ENCODE measurements at regions not wholly inside any gene's neighbourhood (a gene's known extent, or its start where the extent isn't known, plus 50 kb on each side); places are given as distances from the start of the nearest gene placed in this dataset.

DNA sequence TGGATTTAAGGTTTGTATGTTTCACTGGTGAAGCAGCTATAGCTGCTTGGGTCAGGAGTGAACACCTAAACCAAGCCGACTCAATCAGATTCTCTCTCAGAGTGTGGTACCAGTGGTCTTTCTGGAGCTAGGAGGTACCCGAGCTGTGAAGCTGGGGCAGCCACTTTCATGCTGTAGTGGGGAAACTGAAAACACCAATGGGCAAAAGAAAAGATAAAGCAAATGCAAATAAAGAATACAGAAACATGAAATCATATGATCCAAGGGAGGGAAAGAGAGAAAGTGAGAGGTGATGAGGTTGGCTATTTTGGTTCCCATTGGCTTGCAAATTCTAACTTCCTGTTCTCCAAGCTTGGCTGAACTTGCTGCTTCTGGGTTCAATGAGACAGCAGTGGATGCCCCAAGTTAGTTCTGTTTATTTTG is 212.3 kb upstream of the CFAP20DC start:
- ATAC-seq (no peak), DNase-seq (ENCODE audit: low read depth in 1 of 2, low spot score in 1 of 2) (no peak), FAIRE-seq (no peak)
- Histone ChIP-seq H3K4me3 (no peak overlapping the region), H3K9me3 (no peaks in the 10 kb centered on the region), H3K4me1 (no peaks in the 10 kb centered on the region), H3K4me2 (no peak overlapping the region), H3K27ac (no peak overlapping the region)
- 13% methylated on average over 2 of the region's 2 CpGs for WGBS (ENCODE audit: missing lambda C conversion rate)
- ChIA-PET CTCF (no interaction called here), POLR2A (no interaction called here)
- TF ChIP-seq, protein P1, sequence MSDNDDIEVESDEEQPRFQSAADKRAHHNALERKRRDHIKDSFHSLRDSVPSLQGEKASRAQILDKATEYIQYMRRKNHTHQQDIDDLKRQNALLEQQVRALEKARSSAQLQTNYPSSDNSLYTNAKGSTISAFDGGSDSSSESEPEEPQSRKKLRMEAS (IDR thresholded peaks at IDR 0.05), result no peak
- TF ChIP-seq, protein P2, sequence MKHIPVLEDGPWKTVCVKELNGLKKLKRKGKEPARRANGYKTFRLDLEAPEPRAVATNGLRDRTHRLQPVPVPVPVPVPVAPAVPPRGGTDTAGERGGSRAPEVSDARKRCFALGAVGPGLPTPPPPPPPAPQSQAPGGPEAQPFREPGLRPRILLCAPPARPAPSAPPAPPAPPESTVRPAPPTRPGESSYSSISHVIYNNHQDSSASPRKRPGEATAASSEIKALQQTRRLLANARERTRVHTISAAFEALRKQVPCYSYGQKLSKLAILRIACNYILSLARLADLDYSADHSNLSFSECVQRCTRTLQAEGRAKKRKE (CRISPR knock-in tag; IDR thresholded peaks at IDR 0.05; ENCODE audit: low read depth), result no peak
- TF ChIP-seq EHF (CRISPR knock-in tag; IDR thresholded peaks at IDR 0.05), result no peak
- no peak for TF ChIP-seq HOXB13 (CRISPR knock-in tag; IDR thresholded peaks at IDR 0.05; ENCODE audit: low read depth)
- TF ChIP-seq, protein P3, sequence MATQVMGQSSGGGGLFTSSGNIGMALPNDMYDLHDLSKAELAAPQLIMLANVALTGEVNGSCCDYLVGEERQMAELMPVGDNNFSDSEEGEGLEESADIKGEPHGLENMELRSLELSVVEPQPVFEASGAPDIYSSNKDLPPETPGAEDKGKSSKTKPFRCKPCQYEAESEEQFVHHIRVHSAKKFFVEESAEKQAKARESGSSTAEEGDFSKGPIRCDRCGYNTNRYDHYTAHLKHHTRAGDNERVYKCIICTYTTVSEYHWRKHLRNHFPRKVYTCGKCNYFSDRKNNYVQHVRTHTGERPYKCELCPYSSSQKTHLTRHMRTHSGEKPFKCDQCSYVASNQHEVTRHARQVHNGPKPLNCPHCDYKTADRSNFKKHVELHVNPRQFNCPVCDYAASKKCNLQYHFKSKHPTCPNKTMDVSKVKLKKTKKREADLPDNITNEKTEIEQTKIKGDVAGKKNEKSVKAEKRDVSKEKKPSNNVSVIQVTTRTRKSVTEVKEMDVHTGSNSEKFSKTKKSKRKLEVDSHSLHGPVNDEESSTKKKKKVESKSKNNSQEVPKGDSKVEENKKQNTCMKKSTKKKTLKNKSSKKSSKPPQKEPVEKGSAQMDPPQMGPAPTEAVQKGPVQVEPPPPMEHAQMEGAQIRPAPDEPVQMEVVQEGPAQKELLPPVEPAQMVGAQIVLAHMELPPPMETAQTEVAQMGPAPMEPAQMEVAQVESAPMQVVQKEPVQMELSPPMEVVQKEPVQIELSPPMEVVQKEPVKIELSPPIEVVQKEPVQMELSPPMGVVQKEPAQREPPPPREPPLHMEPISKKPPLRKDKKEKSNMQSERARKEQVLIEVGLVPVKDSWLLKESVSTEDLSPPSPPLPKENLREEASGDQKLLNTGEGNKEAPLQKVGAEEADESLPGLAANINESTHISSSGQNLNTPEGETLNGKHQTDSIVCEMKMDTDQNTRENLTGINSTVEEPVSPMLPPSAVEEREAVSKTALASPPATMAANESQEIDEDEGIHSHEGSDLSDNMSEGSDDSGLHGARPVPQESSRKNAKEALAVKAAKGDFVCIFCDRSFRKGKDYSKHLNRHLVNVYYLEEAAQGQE (IDR thresholded peaks at IDR 0.05), result no peak
- TF ChIP-seq CBX8 (IDR thresholded peaks at IDR 0.05), result no peak
- TF ChIP-seq ZC3H11A (IDR thresholded peaks at IDR 0.05), result no peak
- no peak for TF ChIP-seq RNF2 (IDR thresholded peaks at IDR 0.05; ENCODE audit: borderline replicate concordance, low read depth)
- TF ChIP-seq POLR2AphosphoS2 (conservative IDR thresholded peaks at IDR 0.05; ENCODE audit: low read length), result no peak
- no peak for TF ChIP-seq JUNB (IDR thresholded peaks at IDR 0.05)
- no peak for TF ChIP-seq ZSCAN20 (CRISPR knock-in tag; IDR thresholded peaks at IDR 0.05)
- TF ChIP-seq, protein P4, sequence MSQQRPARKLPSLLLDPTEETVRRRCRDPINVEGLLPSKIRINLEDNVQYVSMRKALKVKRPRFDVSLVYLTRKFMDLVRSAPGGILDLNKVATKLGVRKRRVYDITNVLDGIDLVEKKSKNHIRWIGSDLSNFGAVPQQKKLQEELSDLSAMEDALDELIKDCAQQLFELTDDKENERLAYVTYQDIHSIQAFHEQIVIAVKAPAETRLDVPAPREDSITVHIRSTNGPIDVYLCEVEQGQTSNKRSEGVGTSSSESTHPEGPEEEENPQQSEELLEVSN (IDR thresholded peaks at IDR 0.05; ENCODE audit: borderline replicate concordance, low read depth), result no peak
- no peak for TF ChIP-seq CHD4 (IDR thresholded peaks at IDR 0.05; ENCODE audit: borderline replicate concordance)
- no peak for TF ChIP-seq ZNF302 (CRISPR knock-in tag; IDR thresholded peaks at IDR 0.05)
- TF ChIP-seq KDM1A (IDR thresholded peaks at IDR 0.05; ENCODE audit: low read depth), result no peak
- TF ChIP-seq ESRRA (IDR thresholded peaks at IDR 0.05; ENCODE audit: borderline replicate concordance, low read length), result no peak
- TF ChIP-seq EP300 (IDR thresholded peaks at IDR 0.05), result no peak
- TF ChIP-seq, protein P5, sequence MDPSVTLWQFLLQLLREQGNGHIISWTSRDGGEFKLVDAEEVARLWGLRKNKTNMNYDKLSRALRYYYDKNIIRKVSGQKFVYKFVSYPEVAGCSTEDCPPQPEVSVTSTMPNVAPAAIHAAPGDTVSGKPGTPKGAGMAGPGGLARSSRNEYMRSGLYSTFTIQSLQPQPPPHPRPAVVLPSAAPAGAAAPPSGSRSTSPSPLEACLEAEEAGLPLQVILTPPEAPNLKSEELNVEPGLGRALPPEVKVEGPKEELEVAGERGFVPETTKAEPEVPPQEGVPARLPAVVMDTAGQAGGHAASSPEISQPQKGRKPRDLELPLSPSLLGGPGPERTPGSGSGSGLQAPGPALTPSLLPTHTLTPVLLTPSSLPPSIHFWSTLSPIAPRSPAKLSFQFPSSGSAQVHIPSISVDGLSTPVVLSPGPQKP (IDR thresholded peaks at IDR 0.05; ENCODE audit: low read depth, low read length), result no peak
- TF ChIP-seq MAZ (IDR thresholded peaks at IDR 0.05; ENCODE audit: borderline replicate concordance, low read depth, low read length), result no peak
- no peak for TF ChIP-seq CHD2 (IDR thresholded peaks at IDR 0.05; ENCODE audit: low read length, partially characterized antibody)

DNA sequence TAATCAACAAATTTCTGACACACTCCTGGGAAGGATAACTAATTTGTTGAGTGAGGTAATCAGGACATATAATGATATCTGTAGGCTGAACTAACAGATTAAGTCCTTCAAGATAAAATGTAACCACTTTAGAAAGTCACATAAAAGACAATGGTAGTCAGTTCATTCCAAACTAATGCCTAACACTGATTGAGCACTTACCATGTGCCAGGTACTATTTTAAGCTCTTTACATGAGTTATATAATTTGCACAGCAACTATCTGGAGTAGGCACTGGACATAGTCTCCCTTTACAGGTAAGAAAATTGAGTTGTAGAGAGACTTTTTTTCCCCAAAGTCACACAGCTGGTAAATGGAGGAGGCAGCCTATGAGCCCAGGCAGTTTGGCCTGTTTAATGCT is 211.2 kb upstream of the CFAP20DC start:
- Histone ChIP-seq H3K4me1 (no peaks in the 10 kb centered on the region), H3K4me2 (no peak overlapping the region), H3K9me3 (no peaks in the 10 kb centered on the region), H3K4me3 (no peak overlapping the region), H3K27ac (no peak overlapping the region)
- ATAC-seq (no peak), FAIRE-seq (no peak), DNase-seq (ENCODE audit: low read depth in 1 of 2, low spot score in 1 of 2) (no peak)
- ChIA-PET POLR2A (no interaction called here), CTCF (no interaction called here)
- TF ChIP-seq POLR2A (IDR thresholded peaks at IDR 0.05; ENCODE audit: low read length) (no peak), FOXS1 (CRISPR knock-in tag; IDR thresholded peaks at IDR 0.05) (no peak), RCOR1 (IDR thresholded peaks at IDR 0.05; ENCODE audit: low read depth, low read length) (no peak), ZFP36 (IDR thresholded peaks at IDR 0.05; ENCODE audit: borderline replicate concordance, partially characterized antibody) (no peak), TP53 (CRISPR knock-in tag; IDR thresholded peaks at IDR 0.05) (no peak), ZNF302 (CRISPR knock-in tag; IDR thresholded peaks at IDR 0.05) (no peak), JUNB (IDR thresholded peaks at IDR 0.05) (no peak), RAD21 (conservative IDR thresholded peaks at IDR 0.05 in 1 of 2, IDR thresholded peaks at IDR 0.05 in 1 of 2) (no peak)
- TF ChIP-seq, protein P6, sequence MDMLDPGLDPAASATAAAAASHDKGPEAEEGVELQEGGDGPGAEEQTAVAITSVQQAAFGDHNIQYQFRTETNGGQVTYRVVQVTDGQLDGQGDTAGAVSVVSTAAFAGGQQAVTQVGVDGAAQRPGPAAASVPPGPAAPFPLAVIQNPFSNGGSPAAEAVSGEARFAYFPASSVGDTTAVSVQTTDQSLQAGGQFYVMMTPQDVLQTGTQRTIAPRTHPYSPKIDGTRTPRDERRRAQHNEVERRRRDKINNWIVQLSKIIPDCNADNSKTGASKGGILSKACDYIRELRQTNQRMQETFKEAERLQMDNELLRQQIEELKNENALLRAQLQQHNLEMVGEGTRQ (IDR thresholded peaks at IDR 0.05), result no peak
- TF ChIP-seq, protein P4 (IDR thresholded peaks at IDR 0.05; ENCODE audit: borderline replicate concordance, low read depth), result no peak
- TF ChIP-seq, protein P7, sequence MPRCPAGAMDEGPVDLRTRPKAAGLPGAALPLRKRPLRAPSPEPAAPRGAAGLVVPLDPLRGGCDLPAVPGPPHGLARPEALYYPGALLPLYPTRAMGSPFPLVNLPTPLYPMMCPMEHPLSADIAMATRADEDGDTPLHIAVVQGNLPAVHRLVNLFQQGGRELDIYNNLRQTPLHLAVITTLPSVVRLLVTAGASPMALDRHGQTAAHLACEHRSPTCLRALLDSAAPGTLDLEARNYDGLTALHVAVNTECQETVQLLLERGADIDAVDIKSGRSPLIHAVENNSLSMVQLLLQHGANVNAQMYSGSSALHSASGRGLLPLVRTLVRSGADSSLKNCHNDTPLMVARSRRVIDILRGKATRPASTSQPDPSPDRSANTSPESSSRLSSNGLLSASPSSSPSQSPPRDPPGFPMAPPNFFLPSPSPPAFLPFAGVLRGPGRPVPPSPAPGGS (IDR thresholded peaks at IDR 0.05), result no peak
